Mammary epithelial cell (primary cell): ENCODE measurements at regions not wholly inside any gene's neighbourhood (a gene's known extent, or its start where the extent isn't known, plus 50 kb on each side); places are given as distances from the start of the nearest gene placed in this dataset.

Source experiments
- EZH2 ChIP-seq: IDR thresholded peaks from 2 replicates; pipeline ENCODE4 v1.6.1; 2012; ENCODE audit warnings: low read length, inconsistent platforms, borderline replicate concordance
- TF ChIP-seq, protein P1 (sequence below), 2 donors: IDR thresholded peaks in 1 of 2; conservative IDR thresholded peaks in 1 of 2; 2 replicates each; pipeline ENCODE4 v1.5.1; 2011 to 2012; ENCODE audit warnings: inconsistent platforms in 2 of 2, low read length in 2 of 2, mild to moderate bottlenecking in 2 of 2, control low read depth in 1 of 2, low read depth in 1 of 2; ENCODE audit not compliant: insufficient read depth in 1 of 2; ENCODE audit errors: extremely low read depth in 1 of 2

DNA sequence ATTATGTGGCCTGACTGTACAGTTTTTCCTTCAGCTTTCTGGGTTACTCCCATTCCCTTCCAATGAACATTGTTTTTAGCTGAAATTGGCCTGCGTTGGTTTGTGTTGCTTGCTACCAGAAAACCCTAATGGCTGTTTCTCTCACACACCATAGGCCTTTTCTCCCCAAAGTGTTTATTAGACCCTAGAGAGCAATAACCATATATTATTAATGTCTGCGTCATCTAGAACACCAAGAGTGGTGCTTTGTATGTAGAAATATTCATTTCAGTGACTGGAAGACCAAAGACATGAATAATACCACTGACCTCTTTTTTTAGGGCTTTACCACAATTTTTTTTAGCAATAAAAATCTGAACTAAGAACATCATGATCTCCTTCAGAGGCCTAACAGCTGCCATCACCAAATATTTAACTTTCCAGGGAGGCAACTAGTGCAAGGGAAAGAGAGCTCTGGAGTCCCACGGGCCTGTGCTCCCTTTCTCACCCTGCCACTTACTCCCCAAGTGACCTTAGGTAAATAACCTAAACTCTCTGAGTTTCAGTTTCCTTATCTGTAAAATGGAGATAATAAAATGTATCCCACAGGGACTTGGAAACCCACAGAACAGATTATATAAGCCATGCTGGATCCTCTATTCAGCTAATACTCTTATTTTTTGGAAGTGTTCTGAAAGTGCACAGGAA lies 201.9 kb upstream of the ISL1 start:
- TF ChIP-seq, protein P1, sequence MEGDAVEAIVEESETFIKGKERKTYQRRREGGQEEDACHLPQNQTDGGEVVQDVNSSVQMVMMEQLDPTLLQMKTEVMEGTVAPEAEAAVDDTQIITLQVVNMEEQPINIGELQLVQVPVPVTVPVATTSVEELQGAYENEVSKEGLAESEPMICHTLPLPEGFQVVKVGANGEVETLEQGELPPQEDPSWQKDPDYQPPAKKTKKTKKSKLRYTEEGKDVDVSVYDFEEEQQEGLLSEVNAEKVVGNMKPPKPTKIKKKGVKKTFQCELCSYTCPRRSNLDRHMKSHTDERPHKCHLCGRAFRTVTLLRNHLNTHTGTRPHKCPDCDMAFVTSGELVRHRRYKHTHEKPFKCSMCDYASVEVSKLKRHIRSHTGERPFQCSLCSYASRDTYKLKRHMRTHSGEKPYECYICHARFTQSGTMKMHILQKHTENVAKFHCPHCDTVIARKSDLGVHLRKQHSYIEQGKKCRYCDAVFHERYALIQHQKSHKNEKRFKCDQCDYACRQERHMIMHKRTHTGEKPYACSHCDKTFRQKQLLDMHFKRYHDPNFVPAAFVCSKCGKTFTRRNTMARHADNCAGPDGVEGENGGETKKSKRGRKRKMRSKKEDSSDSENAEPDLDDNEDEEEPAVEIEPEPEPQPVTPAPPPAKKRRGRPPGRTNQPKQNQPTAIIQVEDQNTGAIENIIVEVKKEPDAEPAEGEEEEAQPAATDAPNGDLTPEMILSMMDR (conservative IDR thresholded peaks at IDR 0.05 in 1 of 2, IDR thresholded peaks at IDR 0.05 in 1 of 2; ENCODE audit: extremely low read depth in 1 of 2, insufficient read depth in 1 of 2, low read depth in 1 of 2, low read length in 2 of 2), result no peak
- TF ChIP-seq EZH2, result no peak
